ENCODE measurements at regions not wholly inside any gene's neighbourhood (a gene's known extent, or its start where the extent isn't known, plus 50 kb on each side); places are given as distances from the start of the nearest gene placed in this dataset.
"Not testable (repeated sequence)": the region's sequence is repeated elsewhere in the genome, so short reads cannot be mapped to it uniquely, and the experiment has no call there.

DNA sequence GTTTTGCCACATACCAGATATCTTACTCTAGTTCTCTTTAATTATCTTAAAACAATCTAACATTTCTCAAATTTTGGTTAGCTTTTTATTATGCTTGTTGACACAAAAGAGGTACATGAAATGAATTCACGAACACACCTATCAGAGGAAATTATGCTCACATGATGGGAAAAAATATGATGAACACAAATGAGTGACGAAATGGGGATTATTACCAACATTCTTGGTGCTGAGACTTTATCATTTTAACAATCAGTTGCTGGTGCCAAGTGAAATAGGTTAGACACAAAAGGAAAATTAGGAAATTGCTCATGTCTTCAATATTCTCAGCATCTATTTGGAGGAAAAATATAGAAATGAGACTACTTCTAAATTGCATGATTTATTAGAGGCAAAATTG is 944.7 kb upstream of the NRXN1 start:
- FAIRE-seq (no peak), DNase-seq (ENCODE audit: low spot score) (no peak)

DNA sequence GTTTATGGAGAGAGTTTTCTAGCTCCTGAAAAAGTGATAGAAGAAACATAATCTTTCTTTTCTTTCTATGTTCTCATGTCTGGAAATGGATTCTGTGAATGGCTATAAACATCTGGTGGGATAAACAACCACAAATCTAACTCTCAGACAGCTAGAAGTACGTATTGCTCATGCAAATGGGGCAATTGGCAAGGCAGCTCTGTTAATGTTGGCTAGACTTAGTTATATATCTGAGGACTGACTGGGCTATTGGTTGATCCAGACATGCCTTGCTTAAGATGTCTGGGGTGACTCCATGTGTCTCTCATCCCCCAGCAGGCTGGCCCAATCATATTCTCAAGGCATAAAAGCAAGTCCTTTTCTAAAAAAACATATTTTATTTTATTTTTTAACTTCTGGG is 939.2 kb upstream of the NRXN1 start:
- FAIRE-seq (no peak), DNase-seq (ENCODE audit: low spot score) (no peak)

DNA sequence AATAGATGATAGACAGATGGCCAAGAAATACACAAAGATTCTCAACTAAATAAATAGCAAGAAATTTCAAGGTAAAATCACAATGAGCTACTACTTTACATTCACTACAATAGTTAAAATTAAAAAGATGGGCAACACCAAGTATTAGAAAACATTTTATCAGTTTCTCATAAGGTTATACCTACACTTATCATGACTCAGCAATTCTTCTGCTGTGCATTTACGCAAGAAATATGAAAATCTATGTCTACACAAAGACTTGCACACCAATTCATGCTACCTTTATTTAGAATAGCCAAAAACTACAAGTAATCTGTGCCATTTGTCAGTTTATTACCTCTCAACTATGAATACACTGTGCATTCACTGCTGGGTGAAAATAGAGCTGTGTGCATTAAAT is 937.4 kb upstream of the NRXN1 start:
- DNase-seq (ENCODE audit: low spot score) (no peak), FAIRE-seq (no peak)

DNA sequence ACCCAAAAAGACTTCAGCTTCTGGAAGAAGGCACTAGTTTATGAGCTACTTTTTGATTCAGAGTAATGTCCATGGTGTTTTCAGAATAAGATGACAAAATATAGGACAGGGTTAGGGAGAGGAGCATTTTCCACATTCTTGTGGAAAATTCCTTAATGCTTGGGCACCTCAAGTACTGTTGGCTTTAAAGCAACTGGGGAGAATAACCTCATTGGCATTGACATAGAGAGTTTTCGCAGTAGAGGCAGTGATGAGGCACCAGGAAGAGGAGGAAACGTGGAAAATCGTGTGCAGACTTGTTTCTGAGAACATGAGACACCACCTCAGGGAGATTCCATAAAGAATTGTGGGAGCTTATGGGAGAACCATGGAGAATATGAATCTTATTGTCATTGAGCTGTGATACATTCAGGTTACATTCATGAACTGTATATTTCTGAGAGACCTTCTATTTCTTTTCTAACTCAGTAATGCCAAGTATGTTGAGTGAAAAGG is 929.0 kb upstream of the NRXN1 start:
- no peak for DNase-seq (ENCODE audit: low spot score)

DNA sequence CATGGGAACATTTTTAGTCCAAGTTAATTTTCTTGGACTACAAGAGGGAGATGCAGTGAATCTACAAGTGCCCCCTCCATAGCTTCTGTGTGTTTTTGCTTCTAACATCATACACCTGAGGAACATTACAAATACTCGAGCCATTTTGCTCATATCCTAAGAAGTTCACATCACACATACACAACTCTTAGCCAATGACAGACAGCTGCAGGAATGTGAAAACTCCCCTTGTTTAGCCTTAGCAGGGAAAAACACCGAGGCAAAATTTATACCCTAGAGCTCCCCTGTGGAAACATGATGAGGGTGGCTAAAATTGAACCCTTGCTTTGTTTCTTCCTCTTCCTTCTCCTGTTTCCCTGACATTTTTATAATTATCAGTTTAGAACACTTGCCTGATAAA is 928.3 kb upstream of the NRXN1 start:
- DNase-seq (ENCODE audit: low spot score), result no peak

More for the DNA sequence above, 929.0 kb upstream of the NRXN1 start:
- FAIRE-seq, result no peak

DNA sequence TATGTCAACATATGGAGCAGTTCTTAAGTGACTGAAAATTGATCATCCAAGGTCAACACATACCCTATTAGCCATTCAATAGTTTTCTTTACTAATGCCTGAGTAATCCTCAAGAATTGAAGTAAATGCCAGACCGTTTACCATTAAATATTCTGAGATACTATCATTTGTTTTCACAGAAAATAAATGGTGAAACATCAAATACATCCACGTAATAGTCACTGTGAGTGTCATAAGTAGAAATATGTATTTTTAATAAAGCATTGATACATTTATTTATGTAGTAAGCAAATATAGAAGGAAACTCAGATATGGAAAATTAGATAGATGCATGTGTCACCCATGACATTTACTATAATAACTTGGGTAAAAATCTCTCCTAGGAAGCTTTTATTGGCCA is 927.8 kb upstream of the NRXN1 start:
- FAIRE-seq, result no peak
- DNase-seq (ENCODE audit: low spot score), result no peak

More for the DNA sequence above, 928.3 kb upstream of the NRXN1 start:
- FAIRE-seq, result no peak

DNA sequence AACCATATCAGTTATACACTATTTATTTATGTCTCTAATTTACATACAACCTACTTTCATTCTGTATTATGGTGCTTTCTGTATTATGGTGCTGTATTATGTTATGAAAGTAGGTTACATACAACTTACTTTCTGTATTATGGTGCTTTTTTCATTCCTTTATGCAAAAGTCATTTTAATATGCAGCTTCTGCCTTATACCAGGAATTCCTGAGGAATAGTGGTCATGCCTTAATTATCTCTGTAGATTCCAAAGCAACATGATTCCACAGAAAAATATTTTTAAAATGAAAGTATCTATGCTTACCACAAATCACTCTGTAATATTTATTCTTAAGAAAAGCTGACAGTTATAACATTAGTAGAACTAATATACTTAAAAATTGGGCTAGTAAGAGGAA is 922.0 kb upstream of the NRXN1 start:
- DNase-seq (ENCODE audit: low spot score) (no peak), FAIRE-seq (no peak)

DNA sequence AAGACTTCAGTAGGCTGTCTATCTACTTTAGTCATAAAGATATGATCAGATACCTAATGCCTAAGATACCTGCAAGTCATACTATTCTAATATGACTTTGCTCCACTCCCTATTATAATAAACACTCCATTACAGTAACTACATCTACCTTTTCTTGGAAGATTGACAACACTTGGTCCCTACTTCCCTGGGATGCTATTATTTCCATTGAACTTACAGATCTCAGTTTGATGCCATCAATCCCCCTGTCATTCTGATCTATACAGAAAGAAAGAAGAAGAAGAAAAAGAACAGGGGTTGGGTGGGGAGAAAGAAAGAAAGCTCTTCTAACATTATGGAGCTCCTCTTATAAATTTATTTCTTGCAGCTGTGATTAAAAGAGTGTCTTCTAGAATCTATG is 889.1 kb upstream of the NRXN1 start:
- FAIRE-seq (no peak), DNase-seq (ENCODE audit: low spot score) (no peak)

DNA sequence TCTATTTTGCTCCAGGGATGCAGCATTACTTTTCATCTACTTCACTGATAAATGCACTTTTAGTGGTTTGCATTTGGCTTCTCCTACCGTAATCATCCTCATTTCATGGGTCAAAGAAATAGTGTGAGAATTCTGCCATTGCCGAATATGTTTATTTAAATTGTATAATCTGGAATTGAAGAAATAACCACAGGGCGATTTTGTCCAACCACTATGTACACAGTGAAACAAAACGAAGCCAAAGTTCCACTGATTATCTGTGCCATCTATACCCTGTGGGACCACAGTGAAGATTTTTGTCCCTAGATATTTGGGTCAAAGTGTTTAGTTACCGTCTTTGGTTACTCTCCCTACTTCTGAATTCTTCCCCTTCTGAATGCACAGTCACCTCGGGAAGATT is 888.6 kb upstream of the NRXN1 start:
- DNase-seq (ENCODE audit: low spot score) (no peak), FAIRE-seq (no peak)

DNA sequence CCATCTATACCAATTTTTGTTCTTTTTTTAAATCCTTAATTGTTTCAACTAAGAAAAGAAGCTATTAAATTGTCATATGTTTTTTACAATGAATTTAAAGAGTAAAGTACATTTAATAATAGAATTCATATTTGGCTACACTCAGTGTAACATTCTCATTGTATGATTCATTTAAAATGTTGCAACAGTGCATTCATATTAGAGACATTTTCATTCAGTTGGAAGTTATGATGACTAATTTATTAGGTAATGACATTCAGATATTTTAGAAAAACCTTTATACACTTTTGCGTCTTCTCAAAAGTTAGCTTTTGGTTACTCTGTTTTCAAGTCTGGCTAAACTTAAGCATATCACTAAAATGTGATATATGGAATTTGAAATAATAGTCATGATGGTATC is 887.5 kb upstream of the NRXN1 start:
- no peak for FAIRE-seq
- no peak for DNase-seq (ENCODE audit: low spot score)

DNA sequence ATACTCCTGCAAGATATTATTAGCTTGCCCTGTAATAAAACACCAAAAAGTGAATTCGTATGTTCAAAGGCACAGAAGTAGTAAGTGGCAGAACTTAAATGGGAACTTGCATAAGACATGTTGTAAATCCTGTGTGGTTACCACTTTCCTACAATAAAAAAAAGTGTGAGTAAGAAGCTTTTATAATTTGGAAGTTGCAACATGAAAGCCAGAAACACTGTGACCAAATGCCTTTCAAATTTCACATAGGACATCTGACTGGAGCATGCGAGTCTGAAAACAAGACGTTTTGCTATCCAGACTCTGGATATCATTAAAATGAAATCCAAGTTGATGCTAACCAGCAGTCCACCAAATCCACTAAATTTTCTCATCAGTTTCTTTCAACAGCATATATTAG is 886.2 kb upstream of the NRXN1 start:
- no peak for DNase-seq (ENCODE audit: low spot score)
- FAIRE-seq, result no peak

DNA sequence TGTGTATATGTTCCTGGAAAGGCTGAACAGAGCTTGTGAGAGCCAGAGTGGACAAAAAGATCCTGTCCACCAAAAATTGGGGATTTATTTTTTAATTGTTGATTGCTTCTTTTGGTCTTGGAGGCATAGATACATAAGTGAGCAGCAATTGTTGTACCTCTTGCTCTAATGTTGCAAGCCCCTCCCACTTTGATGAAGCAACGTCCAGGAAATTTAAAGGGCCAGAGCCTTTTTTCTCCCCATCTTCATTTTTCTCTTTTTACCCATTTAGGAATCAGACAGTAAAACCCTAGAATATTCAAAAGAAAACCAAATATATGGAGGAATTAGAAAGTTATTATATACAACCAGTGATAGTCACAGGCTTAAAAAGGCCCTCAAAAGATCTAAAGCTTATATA is 871.8 kb upstream of the NRXN1 start:
- no peak for FAIRE-seq
- DNase-seq (ENCODE audit: low spot score), result no peak

DNA sequence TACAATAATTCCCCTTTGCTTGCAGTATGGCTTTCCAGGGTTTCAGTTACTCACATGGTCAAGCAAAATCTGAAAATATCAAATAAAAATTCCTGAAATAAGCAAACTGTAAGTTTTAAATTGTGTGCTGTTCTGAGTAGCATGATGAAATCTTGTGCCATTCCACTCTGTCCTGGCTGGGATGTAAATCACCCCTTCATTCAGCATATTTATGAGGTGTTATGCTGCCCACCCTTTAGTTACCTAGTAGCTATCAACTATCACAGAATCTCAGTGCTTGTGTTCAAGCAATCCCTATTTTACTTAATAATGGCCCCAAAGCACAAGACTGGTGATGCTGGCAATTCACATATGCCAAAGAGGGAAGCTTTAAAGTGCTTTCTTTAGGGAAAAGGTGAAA is 867.7 kb upstream of the NRXN1 start:
- FAIRE-seq, result no peak
- no peak for DNase-seq (ENCODE audit: low spot score)

DNA sequence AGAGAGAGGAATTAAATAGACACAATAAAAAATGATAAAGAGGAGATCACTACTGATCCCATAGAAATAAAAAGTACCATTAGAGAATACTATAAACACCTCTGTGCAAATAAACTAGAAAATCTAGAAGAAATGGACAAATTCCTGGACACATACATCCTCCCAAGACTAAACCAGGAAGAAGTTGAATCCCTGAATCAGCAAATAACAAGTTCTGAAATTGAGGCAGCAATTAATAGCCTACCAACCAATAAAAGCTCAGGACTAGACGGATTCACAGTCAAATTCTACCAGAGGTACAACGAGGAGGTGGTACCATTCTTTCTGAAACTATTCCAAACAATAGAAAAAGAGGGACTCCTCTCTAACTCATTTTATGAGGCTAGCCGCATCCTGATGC is 862.7 kb upstream of the NRXN1 start:
- not testable (repeated sequence) for FAIRE-seq

DNA sequence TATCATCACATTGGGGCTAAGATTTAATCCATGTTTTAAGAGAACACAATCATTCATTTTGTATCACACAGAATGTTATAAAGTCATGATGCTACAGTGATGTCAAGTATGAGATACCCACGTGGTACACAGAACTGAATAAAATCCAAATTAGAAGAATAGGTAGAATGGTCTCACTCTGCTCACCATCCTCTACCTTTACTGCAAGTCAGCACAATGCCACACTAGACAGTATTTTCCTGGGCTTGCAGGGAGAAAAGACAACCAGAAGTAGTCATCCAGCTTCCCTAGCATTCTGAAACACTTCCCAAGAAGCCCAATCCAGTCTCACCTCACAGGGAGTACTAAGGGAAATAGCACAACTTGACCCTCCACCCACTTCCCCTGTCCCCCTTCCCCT is 856.2 kb upstream of the NRXN1 start:
- FAIRE-seq, result no peak
- no peak for DNase-seq (ENCODE audit: low spot score)

More for the DNA sequence above, 862.7 kb upstream of the NRXN1 start:
- DNase-seq (ENCODE audit: low spot score), result not testable (repeated sequence)

DNA sequence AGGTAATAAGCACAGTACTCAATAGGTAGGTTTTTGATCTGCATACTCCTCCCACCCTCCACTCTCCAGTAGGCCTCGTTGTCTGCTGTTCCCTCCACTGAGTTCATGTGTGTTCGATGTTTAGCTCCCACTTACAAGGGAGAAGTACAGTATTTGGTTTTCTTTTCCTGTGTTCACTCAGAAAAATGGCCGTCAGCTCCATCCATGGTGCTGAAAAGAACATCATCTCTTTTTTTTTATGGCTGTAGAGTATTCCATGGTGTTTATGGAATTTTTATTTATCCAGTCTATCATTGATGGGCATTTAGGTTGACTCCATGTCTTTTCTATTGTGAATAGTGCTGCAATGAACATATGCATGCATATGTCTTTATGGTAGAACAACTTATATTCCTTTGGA is 849.7 kb upstream of the NRXN1 start:
- DNase-seq (ENCODE audit: low spot score) (no peak), FAIRE-seq (no peak)

DNA sequence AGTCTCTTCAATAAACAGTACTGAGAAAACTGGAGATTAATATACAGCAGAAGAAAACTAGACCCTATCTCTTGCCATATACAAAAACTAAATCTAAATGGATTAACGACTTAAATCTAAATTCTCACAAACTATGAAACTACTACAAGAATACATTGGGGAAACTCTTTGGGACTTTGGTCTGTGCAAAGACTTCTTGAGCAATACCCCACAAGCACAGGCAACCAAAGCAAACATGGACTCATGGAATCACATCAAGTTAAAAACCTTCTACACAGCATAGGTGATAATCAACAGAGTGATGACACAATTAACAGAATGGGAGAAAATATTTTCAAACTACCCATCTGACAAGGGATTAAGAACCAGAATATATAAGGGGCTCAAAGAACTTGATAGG is 848.2 kb upstream of the NRXN1 start:
- FAIRE-seq, result no peak
- no peak for DNase-seq (ENCODE audit: low spot score)

DNA sequence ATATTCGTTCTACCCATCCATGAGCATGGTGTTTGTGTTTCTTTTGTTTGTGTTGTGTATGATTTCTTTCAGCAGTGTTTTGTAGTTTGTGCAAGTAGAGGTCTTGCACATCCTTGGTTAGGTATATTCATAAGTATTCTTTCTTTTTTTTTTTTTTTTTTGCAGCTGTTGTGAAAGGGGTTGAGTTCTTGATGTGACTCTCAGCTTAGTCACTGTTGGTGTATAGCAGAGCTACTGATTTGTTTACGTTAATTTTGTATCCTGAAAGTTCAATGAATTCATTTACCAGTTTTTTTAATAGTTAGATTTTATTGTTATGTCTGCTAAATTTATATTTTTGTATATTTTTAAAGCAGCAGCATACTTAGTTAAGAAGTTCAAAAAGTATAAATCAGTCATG is 834.4 kb upstream of the NRXN1 start:
- no peak for DNase-seq (ENCODE audit: low spot score)
- FAIRE-seq, result no peak

DNA sequence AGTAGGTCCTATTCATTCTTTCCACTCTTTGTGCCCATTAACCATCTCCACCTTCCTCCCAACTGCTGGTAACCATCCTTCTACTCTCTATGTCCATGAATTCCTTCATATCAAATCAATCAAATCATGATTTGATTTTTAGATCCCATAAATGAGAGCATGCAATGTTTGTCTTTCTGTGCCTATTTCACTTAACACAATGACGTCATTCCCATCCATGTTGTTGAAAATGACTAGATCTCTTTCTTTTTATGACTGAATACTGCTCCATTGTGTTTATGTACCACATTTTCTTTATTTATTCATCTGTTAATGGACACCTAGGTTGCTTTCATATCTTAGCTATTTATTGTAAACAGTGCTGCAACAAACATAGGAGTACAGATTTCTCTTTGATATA is 827.3 kb upstream of the NRXN1 start:
- no peak for FAIRE-seq
- DNase-seq (ENCODE audit: low spot score), result no peak

DNA sequence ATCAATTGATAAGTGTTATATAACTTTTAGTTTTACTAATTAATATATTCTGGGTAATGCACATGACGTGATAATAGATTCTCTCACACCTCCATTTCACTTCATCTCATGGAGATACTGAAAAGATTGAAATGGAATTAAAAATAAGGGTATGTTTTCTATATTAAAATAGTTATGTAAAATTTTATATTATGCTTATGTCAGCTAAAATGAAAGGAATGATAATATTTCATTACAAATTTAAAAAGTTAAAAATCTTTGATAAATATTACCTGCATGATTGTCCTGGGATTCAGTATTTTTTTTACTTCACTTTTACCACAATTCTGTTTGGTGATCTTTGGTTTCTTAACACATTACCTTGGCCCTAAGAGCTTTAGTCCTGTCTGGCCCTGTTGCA is 823.8 kb upstream of the NRXN1 start:
- FAIRE-seq (no peak), DNase-seq (ENCODE audit: low spot score) (no peak)

DNA sequence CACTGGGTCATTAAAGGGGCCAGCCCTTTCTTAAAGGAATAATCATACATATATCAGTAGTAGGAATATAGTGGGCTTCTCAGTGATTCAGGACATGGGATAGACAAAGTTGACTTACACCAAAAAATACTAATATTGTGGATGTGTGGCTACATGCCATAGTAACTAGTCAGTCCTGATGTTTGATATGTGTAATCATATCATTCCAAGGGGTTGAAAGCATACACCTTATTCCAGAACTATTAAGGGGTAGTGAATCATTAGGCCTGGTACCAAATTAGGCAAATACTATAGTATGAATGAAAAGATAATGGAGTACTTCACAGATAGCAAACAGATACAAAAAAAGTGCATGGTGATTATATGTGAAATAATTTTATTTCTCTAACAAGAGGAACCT is 814.9 kb upstream of the NRXN1 start:
- DNase-seq (ENCODE audit: low spot score) (no peak), FAIRE-seq (no peak)

DNA sequence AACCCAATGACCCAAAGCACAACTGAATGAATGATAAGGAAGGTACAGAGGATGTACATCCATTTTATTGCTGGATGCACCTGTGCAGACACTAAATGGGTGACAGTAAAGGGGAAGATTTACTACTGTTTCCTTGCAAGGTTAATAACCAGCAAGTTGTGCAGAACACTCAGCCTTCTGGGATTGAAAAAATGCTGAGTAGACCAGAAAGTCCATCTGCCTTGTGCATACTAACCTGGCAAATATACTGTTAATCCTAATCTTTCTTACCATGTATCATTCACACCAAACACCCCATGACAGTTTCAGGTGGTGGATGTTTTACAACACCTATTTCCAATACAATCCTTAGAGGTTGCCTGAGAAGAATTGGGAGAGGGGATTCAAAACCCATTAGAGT is 814.1 kb upstream of the NRXN1 start:
- FAIRE-seq (no peak), DNase-seq (ENCODE audit: low spot score) (no peak)

DNA sequence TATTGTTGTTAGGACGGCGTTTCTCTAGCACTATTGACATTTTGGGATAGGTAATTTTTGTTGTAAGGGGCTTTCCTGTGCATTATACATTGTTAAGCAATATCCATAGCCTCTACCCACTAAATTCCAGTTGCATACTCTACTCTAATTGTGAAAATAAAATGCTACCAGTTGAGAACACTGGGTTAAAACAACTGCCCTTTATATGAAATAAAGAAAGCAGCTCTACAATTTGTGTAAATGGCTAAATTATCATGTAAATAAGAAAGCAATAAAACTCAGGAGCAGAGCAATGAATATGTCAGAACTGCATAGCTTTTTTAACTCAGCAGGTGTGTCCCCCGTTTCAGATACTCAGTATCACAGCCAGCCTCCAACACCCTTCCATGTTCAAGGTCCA is 812.7 kb upstream of the NRXN1 start:
- FAIRE-seq (no peak), DNase-seq (ENCODE audit: low spot score) (no peak)

DNA sequence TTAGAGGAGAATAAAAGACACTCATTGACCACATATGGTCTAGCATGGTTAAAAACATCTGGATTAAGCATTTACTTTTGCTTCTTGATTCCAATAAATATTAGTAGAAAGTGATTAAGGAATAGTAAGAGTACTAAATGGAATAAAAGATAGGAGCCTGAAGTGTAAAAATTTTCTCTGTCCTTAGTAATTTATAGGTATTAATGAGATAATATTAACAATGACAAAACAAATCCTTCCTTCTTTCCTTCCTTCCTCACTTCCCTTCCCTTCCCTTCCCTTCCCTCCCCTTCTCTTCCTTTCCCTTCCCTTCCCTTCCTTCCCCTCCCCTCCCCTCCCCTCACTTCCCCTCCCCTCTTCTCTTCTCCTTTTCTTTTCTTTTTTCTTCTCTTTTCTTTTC is 797.5 kb upstream of the NRXN1 start:
- no peak for DNase-seq (ENCODE audit: low spot score)
- no peak for FAIRE-seq
